HUES64 (cell line): ENCODE measurements at regions not wholly inside any gene's neighbourhood (a gene's known extent, or its start where the extent isn't known, plus 50 kb on each side); places are given as distances from the start of the nearest gene placed in this dataset.

Experiments used
- H3K27ac ChIP-seq: 2 replicates; pipeline ENCODE4 v1.7.0; 2013; ENCODE audit warnings: low read depth, low read length, inconsistent platforms
- H3K27me3 ChIP-seq: 2 replicates; pipeline ENCODE4 v1.6.1; 2013; ENCODE audit warnings: mild to moderate bottlenecking, low read length; ENCODE audit not compliant: insufficient read depth
- H3K36me3 ChIP-seq: 2 replicates; pipeline ENCODE4 v1.6.1; 2013; ENCODE audit warnings: mild to moderate bottlenecking, low read length; ENCODE audit not compliant: insufficient read depth
- H3K4me1 ChIP-seq: 2 replicates; pipeline ENCODE4 v1.6.1; 2013; ENCODE audit warnings: mild to moderate bottlenecking, low read length, moderate library complexity; ENCODE audit not compliant: insufficient read depth
- H3K4me3 ChIP-seq: 2 replicates; pipeline ENCODE4 v1.5.1; 2013; ENCODE audit warnings: mild to moderate bottlenecking, low read length, moderate library complexity
- H3K9ac ChIP-seq: 2 replicates; pipeline ENCODE4 v1.6.1; 2013; ENCODE audit warnings: mild to moderate bottlenecking, low read depth, low read length
- H3K9me3 ChIP-seq: 2 replicates; pipeline ENCODE4 v1.6.1; 2013; ENCODE audit warnings: low read depth, low read length; ENCODE audit not compliant: insufficient read depth
- WGBS: fragments of 150-250, 120-280 bp; methylation state at CpG from one replicate; pipeline ENCODE4 v1.1.7; 2013; ENCODE audit warnings: missing lambda C conversion rate; 5-methylcytosine and 5-hydroxymethylcytosine counted together

DNA sequence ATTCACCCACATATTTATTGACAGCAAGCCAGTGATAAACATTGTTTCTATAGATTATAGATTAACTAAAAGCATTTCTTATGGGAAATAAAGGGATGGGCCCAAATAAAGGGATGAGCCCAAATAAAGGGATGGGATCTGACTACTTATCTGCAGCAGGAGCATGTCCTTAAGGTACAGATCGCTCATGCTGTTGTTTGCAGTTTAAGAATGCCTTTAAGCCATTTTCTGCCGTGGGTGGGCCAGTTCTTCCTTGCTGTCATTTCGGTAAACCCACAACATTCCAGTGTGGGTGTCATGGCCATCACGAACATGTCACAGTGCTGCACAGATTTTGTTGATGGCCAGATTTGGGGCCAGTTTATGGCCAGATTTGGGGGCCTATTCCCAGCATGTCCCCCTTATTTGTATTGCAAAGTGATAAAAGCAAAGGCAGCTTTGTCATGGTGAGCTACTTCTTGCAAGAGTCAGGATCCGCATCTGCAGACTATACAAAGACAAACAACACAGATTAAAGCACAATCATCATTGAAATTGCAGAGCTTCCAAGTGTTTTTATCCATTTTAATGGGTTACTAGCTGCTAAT, 700.7 kb downstream of the LRFN5 start:
- H3K9ac ChIP-seq, result no peak overlapping the region
- H3K27ac ChIP-seq, result no peak overlapping the region
- no peaks in the 10 kb centered on the region for H3K36me3 ChIP-seq
- no peaks in the 10 kb centered on the region for H3K27me3 ChIP-seq
- H3K9me3 ChIP-seq, result peaks cover 38% of the 10 kb centered on the region
- H3K4me1 ChIP-seq, result no peaks in the 10 kb centered on the region
- 94% methylated on average over 5 of the region's 5 CpGs for WGBS
- no peak overlapping the region for H3K4me3 ChIP-seq

DNA sequence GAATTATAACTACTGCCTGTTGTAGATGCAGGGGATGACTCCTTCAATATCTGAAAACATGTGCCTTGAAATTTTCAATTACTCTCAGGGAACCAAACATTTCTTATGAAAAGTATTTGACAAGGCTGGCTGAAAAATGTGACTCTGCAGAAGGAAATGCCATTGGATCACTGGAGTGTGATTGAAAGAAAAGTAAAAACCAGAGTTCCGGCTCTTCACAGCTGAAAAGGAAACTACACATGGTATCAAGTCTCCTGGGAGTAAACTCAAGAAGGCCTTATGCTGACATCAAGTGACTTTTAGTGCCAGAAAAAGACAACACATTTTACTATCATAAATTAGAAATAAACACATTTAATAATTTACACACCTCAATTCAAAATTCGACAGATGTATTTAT, 693.0 kb downstream of the LRFN5 start:
- Histone ChIP-seq H3K9ac (no peak overlapping the region), H3K27me3 (no peaks in the 10 kb centered on the region), H3K36me3 (no peaks in the 10 kb centered on the region), H3K4me1 (no peaks in the 10 kb centered on the region), H3K27ac (no peak overlapping the region), H3K4me3 (no peak overlapping the region), H3K9me3 (no peaks in the 10 kb centered on the region)
- WGBS, result 98% methylated on average over 1 of the region's 2 CpGs

DNA sequence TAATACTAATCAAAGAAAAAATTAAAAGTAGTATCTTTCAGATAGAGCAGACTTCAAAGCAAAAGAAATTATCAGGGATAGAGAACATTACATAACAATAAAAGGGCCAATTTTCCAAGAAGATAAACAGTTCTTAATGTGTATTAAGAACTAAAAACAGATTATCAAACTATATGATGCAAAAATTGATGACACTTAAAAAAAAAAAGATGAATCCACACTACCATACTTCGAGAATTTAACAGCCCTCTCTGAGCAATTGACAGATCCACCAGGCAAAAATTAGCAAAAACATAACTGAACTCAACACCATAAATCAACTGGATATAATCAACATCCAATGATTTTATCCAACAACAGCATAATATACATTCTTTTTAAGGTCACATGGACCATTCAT, 686.5 kb downstream of the LRFN5 start:
- H3K9ac ChIP-seq, result no peak overlapping the region
- no peaks in the 10 kb centered on the region for H3K4me1 ChIP-seq
- H3K27ac ChIP-seq, result no peak overlapping the region
- no peaks in the 10 kb centered on the region for H3K9me3 ChIP-seq
- H3K27me3 ChIP-seq, result no peaks in the 10 kb centered on the region
- H3K4me3 ChIP-seq, result no peak overlapping the region
- no peaks in the 10 kb centered on the region for H3K36me3 ChIP-seq
- WGBS, result 95% methylated on average over 1 of the region's 1 CpG

DNA sequence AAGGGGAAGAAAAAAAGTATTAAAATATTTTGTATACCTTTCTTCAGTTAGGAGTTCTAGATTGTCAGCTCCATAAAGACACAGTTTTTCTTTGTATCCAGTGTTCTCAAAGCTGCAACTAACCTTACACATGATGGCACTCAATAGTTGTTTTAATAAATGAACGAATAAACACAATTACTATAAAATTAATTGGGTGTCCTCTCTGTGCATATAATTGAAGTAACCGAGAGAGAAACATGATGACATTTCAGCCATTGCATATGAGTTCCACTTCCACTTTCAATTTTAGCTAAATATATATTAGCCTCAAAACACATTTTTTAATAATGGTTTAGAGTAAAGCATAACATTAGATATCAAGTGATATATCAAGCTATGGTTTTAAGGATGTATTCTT, 671.2 kb downstream of the LRFN5 start:
- Histone ChIP-seq H3K27me3 (no peaks in the 10 kb centered on the region), H3K4me1 (no peaks in the 10 kb centered on the region), H3K4me3 (no peak overlapping the region), H3K27ac (no peak overlapping the region), H3K9ac (no peak overlapping the region), H3K9me3 (no peaks in the 10 kb centered on the region), H3K36me3 (no peaks in the 10 kb centered on the region)
- WGBS, result 100% methylated on average over 2 of the region's 2 CpGs

DNA sequence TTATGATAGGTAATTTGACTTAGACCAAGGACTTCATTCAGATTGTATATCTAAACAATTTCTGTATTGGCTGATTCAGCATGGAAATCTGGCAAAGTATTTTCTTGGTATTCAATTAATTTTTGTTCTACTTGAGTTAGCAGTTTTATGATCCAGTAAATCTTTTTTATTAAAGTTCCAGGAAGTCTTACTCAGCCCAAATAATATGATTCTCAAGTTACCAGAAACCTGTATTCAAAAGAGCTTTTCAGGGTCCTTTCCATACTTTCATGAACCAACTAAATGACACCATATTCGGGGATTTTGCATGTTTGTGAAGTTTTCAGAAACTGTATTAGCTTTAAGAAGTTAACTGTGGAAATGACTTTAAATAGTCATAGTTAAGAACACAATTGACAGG, 662.6 kb downstream of the LRFN5 start:
- Histone ChIP-seq H3K36me3 (no peaks in the 10 kb centered on the region), H3K4me1 (no peaks in the 10 kb centered on the region), H3K27ac (no peak overlapping the region), H3K27me3 (no peaks in the 10 kb centered on the region), H3K9ac (no peak overlapping the region), H3K9me3 (no peaks in the 10 kb centered on the region), H3K4me3 (no peak overlapping the region)
- WGBS, result no CpG with 5 or more reads among the region's 1 CpG

DNA sequence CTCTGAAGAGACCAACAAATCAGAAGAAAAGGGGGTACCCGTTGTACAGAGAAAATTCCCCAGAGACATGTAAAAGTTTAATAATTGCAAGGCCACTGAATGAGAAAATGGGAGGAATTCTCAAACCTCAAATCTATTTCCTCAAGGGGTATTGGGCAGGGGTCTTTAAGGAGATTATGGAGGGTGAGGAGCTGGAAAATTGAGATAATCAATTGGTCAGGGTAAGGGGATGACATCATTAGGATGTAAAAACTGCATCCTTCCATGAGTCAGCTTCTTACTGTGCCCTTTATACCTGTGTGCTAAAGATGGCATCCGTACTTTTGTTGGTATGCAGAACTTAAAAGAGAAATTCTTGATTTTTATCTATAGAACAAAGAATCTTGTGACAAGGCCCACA, 641.5 kb downstream of the LRFN5 start:
- no peak overlapping the region for H3K9ac ChIP-seq
- no peaks in the 10 kb centered on the region for H3K36me3 ChIP-seq
- no peak overlapping the region for H3K4me3 ChIP-seq
- H3K9me3 ChIP-seq, result peaks cover 24% of the 10 kb centered on the region
- H3K4me1 ChIP-seq, result no peaks in the 10 kb centered on the region
- no peaks in the 10 kb centered on the region for H3K27me3 ChIP-seq
- H3K27ac ChIP-seq, result no peak overlapping the region
- 100% methylated on average over 1 of the region's 2 CpGs for WGBS

DNA sequence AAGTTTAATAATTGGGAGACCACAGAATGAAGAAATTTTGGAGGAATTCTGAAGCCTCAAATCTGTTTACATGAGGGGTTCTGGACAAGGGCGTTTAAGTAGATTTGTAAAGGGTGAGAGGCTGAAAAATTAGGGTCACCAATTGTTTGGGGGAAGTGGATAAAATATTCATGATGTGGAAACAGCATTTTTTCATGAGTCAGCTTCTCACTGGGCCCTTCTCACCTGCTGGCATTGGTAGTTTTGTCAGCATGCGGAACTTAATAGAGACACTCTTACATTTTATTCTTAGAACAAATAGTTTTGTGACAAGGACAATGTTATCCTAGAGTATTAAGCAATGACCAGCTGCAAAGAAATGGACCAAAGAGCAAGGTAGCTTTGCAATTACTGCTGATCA, 634.4 kb downstream of the LRFN5 start:
- H3K9me3 ChIP-seq, result peaks cover 42% of the 10 kb centered on the region
- no peaks in the 10 kb centered on the region for H3K4me1 ChIP-seq
- H3K9ac ChIP-seq, result no peak overlapping the region
- no peaks in the 10 kb centered on the region for H3K27me3 ChIP-seq
- no peak overlapping the region for H3K27ac ChIP-seq
- 88% methylated on average over 1 of the region's 2 CpGs for WGBS
- H3K4me3 ChIP-seq, result no peak overlapping the region
- no peaks in the 10 kb centered on the region for H3K36me3 ChIP-seq

DNA sequence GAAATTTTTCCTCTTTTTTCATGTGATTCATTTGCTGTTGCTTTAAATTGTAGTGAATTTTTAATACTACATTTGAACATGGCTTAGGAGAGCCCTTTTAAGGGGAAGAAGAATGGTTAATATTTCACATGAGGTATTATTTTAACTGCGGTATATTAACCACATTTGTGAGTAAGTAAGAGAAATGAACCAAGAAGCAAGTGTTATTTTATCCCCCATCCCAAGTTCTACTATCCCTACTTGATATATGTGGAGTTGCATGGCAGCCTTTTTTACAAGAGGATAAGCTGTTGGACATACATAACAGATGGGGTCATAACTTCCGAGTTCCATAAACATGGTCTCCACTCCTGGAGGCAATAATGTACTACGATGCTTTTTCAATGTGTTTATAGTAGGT, 623.3 kb downstream of the LRFN5 start:
- Histone ChIP-seq H3K4me1 (no peaks in the 10 kb centered on the region), H3K4me3 (no peak overlapping the region), H3K27ac (no peak overlapping the region), H3K9me3 (0 out of 2 replicates have a peak, but pooled peaks cover 3% of the 10 kb centered on the region), H3K36me3 (no peaks in the 10 kb centered on the region), H3K27me3 (no peaks in the 10 kb centered on the region), H3K9ac (no peak overlapping the region)
- WGBS, result 99% methylated on average over 2 of the region's 3 CpGs

DNA sequence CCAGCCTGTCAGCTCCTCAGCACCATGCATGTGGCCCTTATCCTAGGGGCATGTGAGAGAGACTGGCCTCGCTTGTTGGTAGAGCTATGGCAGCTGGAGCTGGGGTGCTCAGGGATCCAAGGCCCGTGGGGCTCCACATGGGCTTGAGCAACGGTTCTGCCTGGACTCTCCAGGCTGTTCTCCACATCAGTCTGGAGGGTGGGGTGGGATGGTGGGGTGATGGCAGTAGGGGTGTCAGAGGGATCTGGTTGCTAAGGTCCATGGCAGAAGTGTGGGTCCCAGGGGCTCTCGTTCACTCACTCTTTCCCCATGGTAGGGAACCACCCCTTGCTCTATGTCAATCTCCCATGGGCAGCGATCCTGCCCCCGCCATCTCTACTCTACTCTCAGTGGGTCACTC, 622.6 kb downstream of the LRFN5 start:
- Histone ChIP-seq H3K27ac (no peak overlapping the region), H3K27me3 (no peaks in the 10 kb centered on the region), H3K4me1 (no peaks in the 10 kb centered on the region), H3K9ac (no peak overlapping the region), H3K9me3 (0 out of 2 replicates have a peak, but pooled peaks cover 3% of the 10 kb centered on the region), H3K36me3 (no peaks in the 10 kb centered on the region), H3K4me3 (no peak overlapping the region)
- WGBS, result 87% methylated on average over 6 of the region's 6 CpGs

DNA sequence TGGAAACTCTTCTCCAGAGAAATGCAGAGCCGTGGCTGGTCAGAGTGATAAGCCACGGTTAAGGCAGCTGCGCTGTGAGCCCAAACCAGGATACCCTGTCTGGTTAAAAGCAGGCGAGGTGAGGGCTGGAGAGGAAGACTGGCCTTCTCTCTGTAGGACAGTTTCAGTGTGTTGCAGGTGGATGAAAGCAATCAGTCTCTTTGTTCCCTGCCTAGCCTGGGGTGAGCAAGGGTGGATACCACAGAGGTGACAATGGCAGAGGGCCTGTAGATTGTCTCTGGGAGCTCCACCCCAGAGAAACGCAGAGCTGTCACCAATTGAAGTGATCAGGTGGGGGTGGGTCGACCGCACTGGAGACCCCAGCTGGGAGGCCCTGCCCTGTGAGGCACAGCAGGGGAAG, 621.9 kb downstream of the LRFN5 start:
- H3K27me3 ChIP-seq, result no peaks in the 10 kb centered on the region
- no peak overlapping the region for H3K4me3 ChIP-seq
- WGBS, result 79% methylated on average over 7 of the region's 7 CpGs
- no peak overlapping the region for H3K27ac ChIP-seq
- no peaks in the 10 kb centered on the region for H3K4me1 ChIP-seq
- H3K9ac ChIP-seq, result no peak overlapping the region
- H3K36me3 ChIP-seq, result no peaks in the 10 kb centered on the region
- 0 out of 2 replicates have a peak, but pooled peaks cover 3% of the 10 kb centered on the region for H3K9me3 ChIP-seq

DNA sequence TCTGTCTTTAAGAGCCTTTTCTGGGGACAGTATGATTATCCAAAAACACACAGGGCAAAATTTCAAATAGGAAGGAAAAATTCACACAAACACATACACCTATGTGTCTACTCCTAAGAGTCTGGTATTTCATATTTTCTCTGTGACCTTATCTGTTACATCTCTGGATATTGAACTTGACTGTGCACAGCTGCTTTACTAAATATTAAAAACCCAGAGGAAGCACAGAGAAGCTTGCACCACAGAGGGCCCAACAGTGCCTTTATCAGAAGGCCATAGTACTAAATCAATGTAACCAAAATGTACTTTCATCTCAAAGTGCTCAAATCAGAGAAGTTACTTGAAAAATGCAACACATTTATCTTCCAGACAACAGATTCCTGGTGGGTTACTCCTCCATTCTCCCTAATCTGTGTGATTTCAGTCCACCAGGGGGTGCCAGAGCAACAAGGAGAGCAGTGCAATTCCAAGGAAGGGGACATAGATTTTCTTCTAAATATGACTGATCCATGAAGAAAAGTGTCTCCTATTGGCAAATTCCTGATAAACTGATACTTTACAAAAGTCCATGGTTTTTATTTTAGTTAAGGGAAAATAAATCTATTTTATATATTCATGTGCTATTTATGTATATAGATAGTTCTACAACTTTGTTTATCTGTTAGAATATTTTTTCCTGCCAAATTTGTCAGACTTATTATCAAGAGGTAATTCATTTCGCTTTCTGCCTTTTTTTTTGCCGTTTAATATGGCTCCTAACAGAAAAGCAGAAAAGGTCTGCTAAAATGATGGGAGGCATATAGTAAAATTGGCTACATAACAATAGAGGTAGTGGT, 617.6 kb downstream of the LRFN5 start:
- Histone ChIP-seq H3K36me3 (no peaks in the 10 kb centered on the region), H3K4me3 (no peak overlapping the region), H3K27me3 (no peaks in the 10 kb centered on the region), H3K9ac (no peak overlapping the region), H3K4me1 (peaks cover 4% of the 10 kb centered on the region; the same call in 1 of the 2 replicates), H3K27ac (no peak overlapping the region), H3K9me3 (0 out of 2 replicates have a peak, but pooled peaks cover 3% of the 10 kb centered on the region)
- WGBS, result 79% methylated on average over 2 of the region's 2 CpGs
